Stimulated activated CD4-positive, alpha-beta T cell treated with anti-CD3 and anti-CD28 coated beads, Interleukin-4, amount 100 ng/mL, for 1 hour (primary cell): ENCODE measurements at regions not wholly inside any gene's neighbourhood (a gene's known extent, or its start where the extent isn't known, plus 50 kb on each side); places are given as distances from the start of the nearest gene placed in this dataset.
"Not testable (repeated sequence)": the region's sequence is repeated elsewhere in the genome, so short reads cannot be mapped to it uniquely, and the experiment has no call there.

Experiments
- DNase-seq: peaks from one replicate; pipeline ENCODE4 v3.0.0-alpha.2; 2020

DNA sequence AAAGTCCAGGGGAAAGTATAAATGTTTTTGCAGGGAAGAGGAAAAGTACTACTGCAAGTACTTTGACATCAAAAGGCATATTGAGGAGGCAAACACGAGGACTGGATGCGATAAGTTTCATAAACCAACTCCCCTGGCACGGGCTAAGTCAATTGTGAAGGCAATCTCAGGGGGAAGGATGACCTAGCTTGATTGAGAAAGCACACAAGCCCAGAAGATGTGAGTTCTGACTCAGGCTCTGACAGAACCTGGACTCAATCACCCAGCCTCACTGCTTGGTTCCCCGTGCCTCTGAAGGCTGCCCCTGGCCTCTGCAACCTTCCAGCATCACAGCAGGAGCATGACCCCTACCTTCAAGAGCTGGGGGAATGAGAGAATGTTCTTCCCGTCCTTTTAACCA, 93.2 kb upstream of the ZNF438 start:
- no peak for DNase-seq

DNA sequence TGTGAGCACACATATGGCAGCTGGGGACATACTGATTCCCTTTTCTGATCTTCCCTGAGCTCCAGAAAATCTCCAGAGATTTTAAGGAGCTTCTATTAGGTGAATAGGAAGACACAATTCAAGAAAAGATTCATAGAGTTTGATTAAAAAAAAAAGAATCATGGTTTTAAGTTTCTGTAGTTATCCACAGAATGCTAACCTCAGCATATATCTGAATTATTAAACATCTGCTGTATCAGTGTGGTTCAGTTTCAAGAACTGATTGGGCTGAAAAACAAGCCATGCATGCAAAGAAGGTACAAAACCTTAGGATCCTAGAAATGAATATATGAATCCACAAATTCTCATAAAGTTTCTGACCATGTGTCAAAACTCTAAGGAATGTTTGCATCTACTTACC, 94.1 kb upstream of the ZNF438 start:
- DNase-seq = no peak

DNA sequence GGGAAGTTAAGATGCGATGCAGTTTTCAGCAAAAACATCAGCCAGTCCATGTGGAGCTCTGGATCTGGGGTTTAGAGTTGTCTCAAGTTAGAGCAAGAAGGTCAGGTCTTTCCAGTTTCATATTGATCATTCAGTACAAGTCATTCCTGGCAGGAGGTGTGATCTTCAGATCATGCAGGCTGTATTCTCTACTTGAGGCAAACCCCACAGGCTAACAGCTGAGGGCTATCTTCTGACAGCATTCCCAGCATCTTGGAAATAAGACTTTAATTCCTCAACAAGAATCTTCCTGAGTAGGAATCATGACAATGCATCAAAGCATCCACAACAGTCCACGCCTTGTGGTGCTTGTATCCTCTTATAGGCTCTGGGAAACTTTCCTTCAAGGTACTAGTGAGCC, 94.9 kb upstream of the ZNF438 start:
- no peak for DNase-seq

DNA sequence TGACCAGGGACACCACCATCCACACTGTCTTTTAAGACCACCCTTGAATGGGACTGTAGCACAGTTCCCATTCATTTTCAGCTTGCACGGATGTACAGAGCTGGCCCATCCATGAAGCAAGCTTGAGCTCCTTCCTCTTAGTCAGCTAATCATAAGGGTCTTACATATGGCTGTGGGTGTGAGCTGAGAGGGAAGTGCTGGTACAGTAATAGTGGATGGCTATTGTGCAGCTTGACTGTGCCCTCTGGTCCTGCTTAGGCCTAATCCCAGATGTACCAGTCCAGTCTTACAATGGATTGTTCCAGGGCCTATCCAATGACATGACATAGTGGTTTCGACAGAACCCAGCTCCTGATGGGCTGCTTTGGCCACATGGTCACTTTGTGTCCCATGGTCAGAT, 96.9 kb upstream of the ZNF438 start:
- no peak for DNase-seq

DNA sequence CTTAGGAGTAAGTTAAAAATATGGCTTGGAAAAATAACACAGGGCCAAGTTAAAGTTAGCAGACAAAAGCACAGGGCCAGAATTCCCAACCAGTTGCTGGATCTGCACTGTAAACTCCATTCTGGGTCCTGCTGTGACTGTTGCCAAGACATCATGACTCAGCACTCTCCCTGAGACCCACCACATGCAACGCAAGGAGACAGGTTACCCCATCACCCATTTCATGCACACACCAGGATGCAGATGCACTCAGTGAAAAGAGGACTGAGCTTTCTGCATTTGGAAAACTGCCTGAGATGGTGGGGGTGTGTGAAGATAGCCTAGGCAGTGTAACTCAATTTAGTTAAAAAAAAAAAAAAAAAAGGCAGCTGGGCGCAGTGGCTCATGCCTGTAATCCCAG, 97.6 kb upstream of the ZNF438 start:
- DNase-seq = no peak

DNA sequence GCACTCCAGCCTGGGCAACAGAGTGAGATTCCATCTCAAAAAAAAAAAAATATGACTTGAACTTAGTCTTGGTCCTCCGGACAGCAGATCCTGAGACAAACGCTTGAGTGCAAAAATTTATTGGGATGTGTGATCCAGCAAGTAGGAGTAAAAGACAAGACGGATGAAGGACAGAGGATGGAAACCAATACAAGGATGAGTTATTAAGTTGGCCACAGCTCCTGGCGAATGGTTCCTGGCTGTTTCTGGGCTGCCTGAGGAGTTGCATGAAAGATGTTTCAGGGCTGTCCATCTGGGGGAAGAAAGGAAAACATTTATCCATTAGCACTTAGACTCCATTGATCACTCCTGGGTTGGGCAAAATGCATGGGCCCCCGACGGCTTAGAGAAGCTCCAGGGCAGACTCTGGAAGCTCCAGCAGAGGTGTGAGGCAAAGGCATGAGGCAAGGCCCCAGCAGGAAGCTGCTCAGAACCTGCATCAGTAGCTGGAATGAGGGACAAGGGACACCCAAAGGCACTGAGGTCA, 98.3 kb upstream of the ZNF438 start:
- no peak for DNase-seq

DNA sequence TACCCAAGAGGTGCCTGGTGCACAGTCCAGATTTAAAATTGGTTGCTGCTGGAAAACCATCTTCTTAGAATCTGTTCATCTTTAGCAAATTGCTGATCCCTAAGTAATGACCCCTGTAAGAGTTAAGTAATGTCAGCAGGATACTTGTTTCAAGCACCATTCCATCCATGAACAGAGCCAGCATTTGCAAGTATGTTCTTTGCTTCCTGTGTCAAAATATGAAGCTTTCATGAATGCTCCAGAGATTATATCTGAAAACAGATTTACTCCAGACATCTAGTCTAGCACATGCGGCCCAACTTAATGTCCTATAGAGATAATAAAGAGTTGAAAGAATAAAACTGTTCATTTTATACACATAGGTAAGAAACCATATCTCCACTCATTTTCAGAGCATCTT, 98.7 kb upstream of the ZNF438 start:
- DNase-seq = no peak

DNA sequence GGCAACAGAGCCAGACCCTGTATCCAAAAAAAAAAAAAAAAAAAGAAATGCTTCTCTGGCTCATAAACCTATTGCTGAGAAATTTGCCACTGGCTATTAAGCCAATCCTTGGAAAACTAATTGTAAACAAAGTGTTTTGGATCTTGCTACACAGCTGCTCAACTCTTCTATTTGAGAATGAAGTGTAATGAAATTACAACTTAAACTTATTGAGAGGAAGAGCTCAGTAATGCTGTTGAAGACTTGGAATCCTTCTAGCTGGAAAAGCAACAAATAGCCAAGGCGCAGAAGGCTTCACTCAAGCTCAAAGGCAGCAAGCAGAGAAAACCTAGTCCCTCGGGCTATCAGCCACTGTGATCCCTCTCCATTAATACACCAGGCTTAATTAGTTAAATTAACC, 99.6 kb upstream of the ZNF438 start:
- no peak for DNase-seq

DNA sequence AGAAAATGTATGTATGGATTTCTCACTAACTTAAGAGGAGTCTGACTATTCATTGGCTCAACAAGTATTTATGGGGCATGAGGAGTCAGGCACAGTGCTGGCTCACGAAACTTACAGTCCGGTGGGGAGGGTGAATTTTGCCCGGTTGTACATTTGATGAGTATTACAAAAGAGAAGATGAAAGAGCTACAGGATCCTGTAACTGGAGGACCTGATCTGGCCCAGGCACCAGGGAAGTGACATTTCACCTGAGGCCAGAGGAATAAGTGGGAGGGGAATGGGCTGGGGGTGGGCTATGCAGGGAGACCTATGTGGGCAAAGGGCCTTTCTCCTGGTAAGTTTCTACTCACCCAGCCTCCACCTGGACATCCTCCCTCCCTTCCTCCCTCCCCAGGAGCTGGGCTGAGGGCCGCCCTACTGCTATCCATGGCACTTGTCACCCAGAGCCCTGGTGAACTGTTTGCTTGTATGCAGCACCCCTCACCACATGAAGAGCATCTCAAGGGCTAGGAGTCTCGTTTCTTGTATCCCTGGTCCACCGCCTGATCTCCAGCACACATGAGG, 101.1 kb upstream of the ZNF438 start:
- no peak for DNase-seq

DNA sequence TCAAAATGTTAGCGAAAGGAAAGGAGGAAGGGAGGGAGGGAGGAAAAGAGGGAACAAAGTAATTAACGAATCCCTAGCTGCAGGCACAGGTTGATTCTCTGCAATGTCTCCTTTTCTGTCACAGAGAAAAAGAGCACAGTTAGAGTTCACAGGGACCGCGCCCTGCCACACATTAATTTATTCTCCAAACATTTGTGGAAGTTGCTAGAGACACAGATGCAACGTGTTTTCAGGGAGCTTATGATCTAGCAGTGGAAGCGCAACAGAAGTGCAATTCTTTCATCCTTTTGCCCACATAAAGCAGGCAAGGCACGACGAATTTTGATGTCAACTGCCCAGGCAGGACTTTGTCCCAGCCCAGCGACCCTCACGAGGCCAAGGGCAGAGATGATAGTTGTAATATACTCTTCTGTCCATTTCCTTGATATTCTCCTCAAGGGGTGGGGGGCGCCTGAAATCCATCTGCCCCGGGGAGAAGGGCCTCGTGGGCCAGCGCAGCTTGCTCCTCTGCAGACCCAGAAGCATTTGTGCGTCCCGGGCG, 101.7 kb upstream of the ZNF438 start:
- DNase-seq = no peak

DNA sequence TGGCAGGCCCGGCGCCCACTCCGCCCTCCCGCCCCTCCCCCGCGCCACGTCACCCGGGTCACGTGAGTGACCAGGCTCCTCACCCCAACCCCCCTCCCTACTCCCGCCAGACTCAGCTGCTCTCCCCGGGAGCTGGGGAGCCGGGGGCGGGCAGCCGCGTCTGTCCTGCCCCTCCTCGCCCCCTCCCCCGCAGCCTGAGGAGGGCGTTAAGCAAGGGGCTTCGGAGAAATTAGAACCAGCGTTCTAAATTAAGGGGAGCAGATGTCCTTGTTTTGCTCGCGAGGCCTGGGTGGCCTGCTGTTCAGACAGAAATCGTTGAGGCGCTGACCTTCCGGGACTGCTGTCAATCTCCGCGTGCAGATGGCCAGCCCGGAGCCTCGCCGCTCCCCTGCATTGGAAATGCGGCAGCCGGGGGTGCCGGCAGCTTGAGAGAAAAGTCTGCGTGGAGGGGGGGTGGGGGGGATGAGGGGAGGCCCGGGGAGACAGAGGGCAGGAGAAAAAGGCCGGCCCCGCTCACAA, 102.2 kb upstream of the ZNF438 start:
- peak; percentile 75 for DNase-seq

DNA sequence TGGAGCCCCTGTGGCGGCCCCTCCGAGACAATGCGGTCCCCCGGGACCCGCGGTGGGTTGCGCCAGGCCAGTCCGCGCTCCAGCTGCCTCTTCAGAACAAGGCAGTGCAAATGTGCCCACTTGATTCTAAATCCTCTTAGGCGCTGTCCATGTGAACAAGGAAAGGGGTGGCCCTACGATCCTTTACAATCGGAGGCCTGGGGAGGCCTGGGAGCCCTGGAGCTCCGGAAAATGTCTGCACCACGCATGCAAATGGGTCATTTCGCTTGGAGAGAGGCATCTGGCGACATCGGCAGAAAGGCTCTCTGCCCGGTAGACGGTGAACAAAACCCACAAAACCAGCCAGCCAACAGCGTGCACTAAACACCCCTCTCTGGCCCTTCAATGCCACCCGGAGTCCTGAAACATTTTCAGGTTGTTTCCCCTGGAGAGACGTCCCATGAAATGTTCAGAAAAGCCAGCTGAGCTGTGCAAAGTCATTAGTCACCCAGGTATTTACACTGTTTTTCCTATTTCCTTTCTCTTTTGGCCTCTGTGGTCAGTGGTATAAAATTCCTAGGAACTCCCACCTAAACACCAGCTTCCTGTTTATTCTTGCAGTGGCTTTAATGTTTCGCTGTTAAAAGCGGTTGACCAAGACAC, 102.8 kb upstream of the ZNF438 start:
- DNase-seq = no peak

DNA sequence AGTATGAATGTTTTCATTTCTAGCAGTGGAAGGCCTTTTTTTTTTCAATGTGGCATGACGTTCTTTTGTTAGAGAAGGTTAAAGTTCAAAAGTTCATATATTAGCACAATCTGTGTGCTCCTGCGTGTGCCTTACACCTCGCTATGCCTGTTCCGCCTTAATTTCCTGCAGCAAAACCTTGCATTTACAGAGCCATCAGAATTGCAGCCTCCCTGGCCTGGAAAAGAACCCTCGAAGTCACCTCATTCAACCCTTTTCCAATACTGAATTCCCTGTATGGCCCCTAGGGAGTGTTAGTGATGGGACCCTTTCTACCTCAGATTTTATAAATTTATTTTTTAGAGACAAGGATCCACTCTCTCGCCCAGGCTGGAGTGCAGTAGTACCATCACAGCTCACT, 103.5 kb upstream of the ZNF438 start:
- no peak for DNase-seq

DNA sequence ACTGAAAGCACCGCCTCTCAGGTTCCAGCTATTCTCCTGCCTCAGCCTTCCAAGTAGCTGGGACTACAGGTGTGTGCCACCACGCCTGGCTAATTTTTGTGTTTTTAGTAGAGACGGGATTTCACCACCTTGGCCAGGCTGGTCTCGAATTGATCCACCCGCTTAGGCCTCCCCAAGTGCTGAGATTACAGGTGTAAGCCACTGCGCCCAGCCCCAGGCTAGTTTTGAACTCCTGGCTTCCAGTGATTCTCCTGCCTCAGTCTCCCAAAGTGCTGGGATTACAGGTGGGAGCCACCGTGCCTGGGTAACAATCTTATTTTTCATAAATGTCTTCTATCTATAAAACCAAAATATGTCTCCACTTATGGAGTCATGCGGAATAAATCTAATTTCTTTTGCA, 104.1 kb upstream of the ZNF438 start:
- DNase-seq = not testable (repeated sequence)

DNA sequence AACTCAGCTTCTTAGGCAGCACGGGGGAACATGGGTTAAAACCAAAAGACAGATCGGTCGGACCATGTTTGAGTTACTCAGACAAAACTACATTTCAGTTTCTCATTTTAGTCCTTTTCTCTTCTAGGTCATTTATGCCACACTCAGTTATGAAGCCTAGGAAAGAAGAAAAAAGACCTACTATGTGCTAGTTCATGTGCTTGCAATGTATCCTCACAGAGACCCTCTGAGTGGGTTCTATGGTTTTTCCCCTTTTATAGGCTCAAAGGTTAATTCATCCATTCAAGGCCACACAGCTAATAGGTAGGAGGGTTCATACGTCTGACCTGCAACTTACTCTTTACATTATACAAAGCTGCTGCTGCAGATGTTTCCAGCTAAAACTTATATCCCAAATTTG, 104.7 kb upstream of the ZNF438 start:
- no peak for DNase-seq

DNA sequence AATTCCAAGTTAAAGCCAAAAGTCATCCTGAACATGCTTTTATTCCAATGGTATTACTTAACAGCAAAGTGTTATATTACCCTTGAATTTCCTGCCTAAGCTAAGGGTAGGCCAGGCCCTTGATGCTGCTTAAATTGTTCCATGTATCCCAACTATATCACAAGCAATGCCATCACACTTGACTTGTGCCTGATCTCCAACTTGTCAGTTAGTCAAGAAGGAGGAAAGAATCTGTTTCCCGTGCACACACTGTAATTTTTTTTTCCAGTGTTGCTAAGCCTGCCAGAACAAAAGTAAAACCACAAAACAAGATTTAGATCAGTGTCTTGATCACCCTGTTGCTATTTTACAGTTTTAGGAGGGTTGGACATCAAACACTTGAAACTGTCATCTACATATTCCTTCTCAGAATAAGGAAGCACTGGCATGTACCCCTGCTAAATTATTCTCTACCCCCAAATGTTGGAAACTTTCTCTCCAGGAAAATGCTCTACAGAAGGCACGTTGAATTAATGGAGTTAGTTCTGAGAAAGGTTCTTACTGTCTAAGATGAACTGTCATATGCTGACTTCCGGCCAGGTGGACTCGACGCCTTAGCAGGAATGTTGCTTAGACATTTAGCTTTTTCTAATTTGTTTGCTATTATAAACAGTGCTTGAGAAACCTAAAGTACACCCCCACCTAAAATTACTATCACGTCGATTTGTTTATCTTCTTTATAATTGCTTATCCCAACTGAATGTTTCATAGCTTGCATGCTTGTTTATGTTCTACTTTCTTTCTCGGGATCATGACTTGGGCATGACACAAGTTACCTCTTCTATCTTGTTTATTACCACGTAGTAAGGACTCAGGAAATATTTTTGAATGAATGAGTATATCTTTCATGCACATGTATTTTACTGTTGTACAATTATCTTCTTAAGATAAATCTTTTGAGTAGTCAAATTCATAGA, 105.5 kb upstream of the ZNF438 start:
- no peak for DNase-seq

DNA sequence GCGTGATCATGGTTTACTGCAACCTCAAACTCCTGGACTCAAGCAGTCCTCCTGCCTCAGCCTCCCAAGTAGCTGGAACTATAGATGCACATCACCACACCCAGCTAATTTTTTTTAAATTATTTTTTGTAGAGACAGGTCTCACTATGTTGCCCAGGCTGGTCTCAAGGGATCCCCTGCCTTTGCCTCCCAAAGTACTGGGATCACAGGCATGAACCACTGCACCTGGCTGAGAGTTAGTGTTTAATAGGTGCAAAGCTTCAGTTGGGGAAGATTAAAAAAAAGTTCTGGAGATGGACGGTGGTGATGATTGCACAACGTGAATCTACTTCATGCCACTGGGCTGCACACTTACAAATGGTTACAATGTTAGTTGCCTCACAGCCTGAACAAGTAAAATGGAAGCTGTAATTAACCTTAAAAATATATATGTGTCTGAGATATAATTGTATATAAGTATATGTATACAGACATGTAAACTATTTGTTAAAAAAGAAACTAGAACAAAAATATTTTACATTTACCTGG, 106.4 kb upstream of the ZNF438 start:
- no peak for DNase-seq

DNA sequence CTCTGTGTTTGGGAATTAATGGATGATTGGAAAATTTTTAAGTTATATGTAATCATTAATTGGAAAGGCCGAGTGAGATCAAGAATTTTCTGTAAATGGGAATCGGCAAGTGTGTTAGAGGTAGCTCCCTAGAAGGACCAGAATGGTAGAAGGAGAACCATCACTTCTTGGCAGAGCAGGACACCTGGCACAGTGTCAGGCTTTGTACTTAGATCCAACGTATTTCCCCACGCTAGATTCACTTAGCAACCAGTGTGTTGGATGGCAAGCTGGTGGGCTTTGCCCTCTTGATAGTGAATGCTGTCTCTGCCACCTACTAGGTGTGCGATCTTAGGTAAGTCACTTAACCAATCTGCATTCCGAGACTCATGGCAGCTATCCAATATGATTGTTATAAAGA, 107.8 kb upstream of the ZNF438 start:
- DNase-seq = no peak

DNA sequence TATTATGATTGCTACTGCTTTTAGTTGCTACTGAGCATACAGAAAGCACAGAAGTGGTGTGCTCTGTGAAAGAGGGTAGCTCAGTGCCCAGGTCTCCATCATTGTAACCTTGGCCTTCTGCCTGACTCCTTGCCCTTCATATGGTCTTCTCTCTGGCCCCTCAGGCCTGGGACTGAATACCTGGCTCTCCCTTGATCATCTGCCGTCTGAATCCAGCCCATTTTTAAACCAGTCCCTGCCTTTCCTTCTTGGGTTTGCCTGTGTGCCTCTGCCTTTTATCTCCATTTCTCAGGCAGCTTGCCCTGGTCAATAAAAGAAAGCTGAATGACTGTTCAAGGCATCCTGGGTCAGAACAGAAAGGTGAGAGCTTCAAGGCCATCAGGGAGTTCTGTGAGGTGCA, 109.1 kb upstream of the ZNF438 start:
- no peak for DNase-seq

DNA sequence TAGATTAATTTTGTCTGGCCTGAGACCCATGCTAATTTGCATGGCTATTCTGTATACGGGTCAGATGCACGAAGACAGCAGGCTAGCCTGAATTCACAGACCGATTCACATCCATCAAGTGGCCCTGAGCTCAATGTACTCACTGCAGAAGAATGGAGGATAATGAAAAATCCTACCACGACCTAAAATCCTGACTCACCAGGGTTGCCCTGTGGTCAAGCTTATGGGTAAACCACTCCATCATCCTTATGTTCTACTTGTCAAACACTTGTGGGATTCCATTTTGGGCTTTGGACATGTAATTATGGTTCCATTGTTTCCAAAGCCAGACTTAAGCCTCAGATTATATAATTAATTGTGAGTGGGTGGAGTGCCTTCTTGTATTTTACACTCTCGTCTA, 110.4 kb upstream of the ZNF438 start:
- DNase-seq = no peak

DNA sequence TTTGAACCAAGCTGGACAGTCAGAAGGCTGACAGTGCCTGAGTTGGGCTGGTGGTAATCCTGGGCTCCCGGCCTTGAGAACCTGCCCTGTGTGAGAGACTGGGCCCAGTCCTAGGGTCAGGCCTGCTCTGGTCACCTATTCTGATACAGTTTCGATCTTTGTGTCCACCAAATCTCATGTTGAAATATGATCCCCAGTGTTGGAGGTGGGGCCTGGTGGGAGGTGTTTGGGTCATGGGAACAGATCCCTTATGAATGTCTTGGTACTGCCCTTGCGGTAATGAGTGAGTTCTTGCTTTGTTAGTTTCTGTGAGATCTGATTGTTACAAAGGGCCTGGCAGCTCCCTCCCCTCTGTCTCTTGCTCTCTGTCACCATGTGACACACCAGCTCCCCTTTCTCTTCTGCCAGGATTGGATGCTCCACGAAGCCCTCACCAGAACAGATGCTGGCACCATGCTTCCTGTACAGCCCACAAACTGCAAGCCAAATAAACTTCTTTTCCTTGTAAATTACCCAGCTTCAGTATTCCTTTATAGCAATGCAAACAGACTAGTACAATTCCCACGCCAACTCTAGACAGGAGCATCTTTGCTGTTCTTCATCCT, 111.8 kb upstream of the ZNF438 start:
- DNase-seq = no peak

DNA sequence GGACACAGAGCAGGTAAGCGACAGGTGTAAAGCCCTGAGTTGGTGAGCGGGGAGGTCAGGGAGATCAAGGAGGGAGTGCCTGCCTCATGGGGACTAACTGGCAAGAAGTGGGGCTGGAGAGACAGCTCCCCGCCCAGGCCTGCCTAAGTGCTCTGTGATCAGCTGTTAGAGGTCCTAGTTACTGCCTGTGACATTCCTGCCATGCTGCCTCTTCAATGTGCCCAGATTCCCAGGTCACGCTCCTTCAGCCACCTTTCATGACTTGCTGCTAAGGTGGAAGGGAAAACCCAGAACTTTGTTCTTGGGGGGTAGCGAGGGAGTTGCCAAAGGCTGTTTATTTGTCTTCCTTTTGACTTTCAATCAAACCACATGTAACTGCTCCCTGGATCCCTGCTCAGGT, 114.3 kb upstream of the ZNF438 start:
- no peak for DNase-seq
